GM19193 (cell line): ENCODE measurements at regions not wholly inside any gene's neighbourhood (a gene's known extent, or its start where the extent isn't known, plus 50 kb on each side); places are given as distances from the start of the nearest gene placed in this dataset.

Experiments
- POLR2A ChIP-seq: IDR thresholded peaks from 4 replicates; pipeline ENCODE4 v1.6.1; 2011; ENCODE audit not compliant: insufficient read depth, insufficient read length; ENCODE audit errors: extremely low read depth

DNA sequence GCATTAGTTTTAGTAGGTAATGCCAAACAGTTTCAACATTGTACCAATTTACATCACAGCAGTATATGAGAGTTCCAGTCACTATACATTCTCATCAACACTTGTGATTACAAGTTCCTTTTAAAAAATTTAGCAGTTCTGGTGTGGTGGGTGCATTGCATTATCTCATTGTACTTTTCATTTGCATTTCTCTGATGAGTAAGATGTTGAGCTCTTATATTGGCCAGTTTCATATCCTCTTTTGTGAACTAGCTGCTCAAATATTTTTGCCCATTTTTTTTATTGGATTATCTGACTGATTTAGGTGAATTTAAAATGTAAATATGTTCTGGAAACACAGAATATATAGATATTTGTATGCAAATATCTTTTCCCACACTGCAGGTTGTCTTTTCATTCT lies 160.9 kb upstream of the NR3C1 start:
- no peak for TF ChIP-seq POLR2A

DNA sequence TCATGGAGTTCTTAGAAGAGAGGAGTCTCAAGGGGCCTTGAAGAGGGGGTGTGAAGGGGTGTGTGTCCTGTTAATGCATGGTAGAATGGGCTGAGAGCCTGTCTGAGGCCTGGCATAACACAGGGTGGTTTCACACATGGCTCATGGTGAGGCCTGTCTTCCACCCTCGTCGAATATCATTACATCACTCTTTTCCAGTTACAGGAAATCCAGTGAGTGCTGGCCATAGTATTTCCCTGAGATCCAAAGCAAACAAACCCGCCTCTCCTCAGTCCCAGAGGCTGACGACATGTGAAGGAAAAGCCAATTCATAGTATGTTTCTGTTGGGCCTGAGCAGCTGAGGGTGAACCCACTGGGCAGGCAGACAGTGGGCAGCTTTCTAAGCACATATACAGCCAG lies 159.4 kb upstream of the NR3C1 start:
- TF ChIP-seq POLR2A = no peak

DNA sequence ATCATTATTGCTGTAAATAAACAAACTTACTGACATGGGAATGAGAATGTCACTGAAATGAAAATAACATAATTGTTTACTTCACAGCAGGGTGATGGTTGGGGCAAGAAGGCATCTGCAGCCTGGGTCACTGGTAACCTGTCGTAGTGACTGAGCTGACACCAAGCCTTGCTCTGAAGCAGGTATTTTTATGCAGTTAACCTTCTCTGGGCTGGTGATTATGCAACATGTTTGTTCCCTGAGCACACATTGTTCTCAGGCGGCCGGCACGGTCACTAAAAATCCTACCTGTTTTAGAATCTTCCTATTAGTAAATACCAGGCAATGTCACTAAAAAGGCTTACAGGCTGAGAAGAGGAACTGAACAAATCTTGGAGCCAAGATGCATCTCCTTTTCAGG lies 157.7 kb upstream of the NR3C1 start:
- no peak for TF ChIP-seq POLR2A

GRCh38 chr5:143560378-143560777 lies 156.9 kb upstream of the NR3C1 start:
- no peak for TF ChIP-seq POLR2A

DNA sequence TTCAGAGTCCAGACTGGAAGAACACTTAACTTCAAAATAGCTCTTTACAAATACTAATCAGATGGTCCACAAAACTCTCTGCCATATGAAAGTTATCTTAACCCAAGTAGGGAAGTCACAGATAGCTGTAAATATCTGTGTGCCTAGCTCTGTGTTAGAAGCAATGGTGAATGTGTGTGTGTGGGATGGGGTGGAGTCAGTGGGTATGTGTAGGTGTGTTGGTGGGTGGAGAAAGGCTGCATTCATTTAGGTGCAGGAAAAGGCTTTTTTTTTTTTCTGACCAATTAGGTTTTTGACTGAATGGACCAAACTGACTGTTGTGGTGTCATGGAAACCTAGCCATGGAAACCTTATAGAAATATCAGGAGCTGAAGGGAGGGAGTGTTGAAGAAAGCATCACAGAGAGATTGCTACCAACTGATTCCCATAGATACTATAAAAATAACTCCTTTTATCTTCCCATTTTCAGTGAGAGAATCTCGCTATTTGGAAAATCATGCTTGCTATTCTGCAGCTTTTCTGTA lies 156.2 kb upstream of the NR3C1 start:
- no peak for TF ChIP-seq POLR2A

DNA sequence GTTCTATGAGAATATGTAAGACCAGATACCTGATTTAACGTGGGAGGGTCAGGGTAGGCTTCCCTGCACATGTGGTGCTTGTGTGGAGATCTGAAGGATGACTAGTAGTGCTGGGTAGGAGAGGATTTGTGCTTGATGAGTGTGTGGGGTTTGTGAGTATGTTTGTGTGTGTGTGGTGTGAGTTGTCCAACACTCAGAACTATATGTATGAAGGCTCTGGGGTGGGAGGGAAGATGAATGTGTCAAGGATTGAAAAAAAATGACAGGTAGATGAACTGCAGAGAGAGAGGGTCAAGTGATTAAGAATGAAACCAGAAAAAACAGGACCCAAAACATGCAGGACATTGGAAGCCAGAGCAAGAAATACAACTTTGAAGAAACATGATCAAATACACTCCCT lies 154.6 kb upstream of the NR3C1 start:
- no peak for TF ChIP-seq POLR2A

- TF ChIP-seq POLR2A = no peak
These were observed 153.8 kb upstream of the NR3C1 start for GRCh38 chr5:143557061-143557818.

GRCh38 chr5:143554918-143555477 lies 151.5 kb upstream of the NR3C1 start:
- TF ChIP-seq POLR2A = no peak

- TF ChIP-seq POLR2A = no peak
These were observed 150.8 kb upstream of the NR3C1 start for GRCh38 chr5:143554187-143554717.

GRCh38 chr5:143552680-143553079 lies 149.2 kb upstream of the NR3C1 start:
- no peak for TF ChIP-seq POLR2A

GRCh38 chr5:143551820-143552251 lies 148.3 kb upstream of the NR3C1 start:
- no peak for TF ChIP-seq POLR2A

DNA sequence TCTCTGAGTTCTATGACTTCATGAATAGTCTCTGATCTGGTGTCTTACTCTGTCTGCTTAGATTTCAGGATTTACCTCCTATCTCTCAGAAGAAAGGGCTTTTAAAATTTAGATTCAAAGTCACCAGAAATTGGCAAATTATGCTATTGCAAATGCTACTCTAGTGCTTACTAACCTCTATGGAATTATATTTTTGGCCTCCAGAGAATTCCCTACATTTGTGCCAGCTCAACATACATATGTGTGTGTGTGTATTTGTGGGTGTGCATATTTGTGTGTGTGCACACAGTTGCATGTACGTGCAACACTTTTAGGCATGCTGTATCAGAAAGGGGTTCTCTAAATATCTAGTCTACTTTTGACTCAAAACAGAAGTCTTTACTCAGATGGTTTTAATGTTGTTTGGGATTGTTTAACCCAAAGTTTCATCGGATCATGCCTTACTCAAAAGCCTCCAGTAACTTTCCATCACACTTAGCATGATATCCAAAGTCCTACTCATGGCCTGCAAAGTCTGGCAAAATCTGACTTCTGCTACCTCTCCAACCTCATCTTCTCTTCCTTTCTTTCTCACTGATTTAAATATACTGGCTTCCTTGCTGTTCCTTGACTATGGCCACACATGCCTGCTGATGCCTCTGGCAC lies 147.6 kb upstream of the NR3C1 start:
- no peak for TF ChIP-seq POLR2A

GRCh38 chr5:143547342-143547741 lies 143.9 kb upstream of the NR3C1 start:
- no peak for TF ChIP-seq POLR2A

DNA sequence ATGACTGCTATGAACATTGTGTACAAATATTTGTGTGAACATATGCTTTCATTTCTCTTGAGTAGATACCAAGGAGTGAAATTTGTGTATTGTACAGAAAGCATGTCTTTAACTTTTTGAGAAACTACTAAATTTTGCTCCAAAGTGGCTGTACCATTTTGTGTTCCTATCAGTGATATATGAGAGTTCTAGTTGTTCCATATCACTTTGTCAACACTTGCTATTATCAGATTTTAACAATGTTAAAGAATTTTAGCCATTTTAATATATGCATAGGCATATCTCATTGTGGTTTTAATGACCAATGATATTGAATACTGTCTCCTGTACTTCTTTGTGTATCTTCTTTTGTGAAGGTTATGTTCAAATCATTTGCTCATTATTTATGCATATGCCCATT lies 142.9 kb upstream of the NR3C1 start:
- TF ChIP-seq POLR2A = no peak

GRCh38 chr5:143544606-143545005 lies 141.1 kb upstream of the NR3C1 start:
- no peak for TF ChIP-seq POLR2A
